ENCODE measurements at regions not wholly inside any gene's neighbourhood (a gene's known extent, or its start where the extent isn't known, plus 50 kb on each side); places are given as distances from the start of the nearest gene placed in this dataset.
A peak's percentile ranks its signal among the peaks of the same experiment; 100 is the strongest.

DNA sequence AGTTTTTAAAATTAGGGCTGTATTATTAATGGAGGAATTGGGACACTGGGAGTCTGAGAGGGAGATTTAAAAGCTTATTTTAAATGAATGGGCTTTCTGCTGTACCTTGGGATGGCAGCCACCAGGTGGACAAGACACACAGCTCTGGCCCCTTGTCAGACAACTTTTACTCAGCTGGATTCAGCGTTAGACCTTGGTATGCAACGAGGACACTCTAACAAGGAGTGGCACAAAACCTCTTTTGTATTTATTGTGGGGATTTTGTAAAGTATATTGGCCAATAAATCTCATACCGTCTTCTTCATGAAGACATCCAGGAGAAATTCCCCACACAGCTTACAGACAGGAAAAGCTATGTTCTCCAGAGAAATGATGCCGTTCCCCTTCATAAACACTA is 105.7 kb downstream of the LCA5 start:
- no peak overlapping the region for H3K9ac ChIP-seq (ENCODE audit: low read length)
- H3K9me2 ChIP-seq (ENCODE audit: insufficient read depth) = no peaks in the 10 kb centered on the region
- no peaks in the 10 kb centered on the region for H3K9me3 ChIP-seq (ENCODE audit: control insufficient read depth in 1 of 2, insufficient read depth in 1 of 2, low read depth in 1 of 2, low read length in 2 of 2)
- no peaks in the 10 kb centered on the region for H3K4me1 ChIP-seq (ENCODE audit: control insufficient read depth in 1 of 2, insufficient read depth in 2 of 2, low read length in 2 of 2)
- no peak overlapping the region for H3K4me3 ChIP-seq (replicated peaks in 1 of 2; ENCODE audit: low read depth in 1 of 2, low read length in 2 of 2)
- ChIA-PET RAD21 (ENCODE audit: low non-redundant PET in 1 of 2, low total read pairs in 2 of 2, uncharacterized antibody in 2 of 2, unreplicated experiment in 2 of 2) (interaction anchor here in 1 of 2 experiments (1.1 kb wide), 1 partner anchor 241 kb away, joined by 3 read pairs; no protein-coding TSS in a partner anchor), CTCF (interaction anchor here (0.8 to 1.6 kb wide), 9 partner anchors 9 to 437 kb away, joined by 3 to 5 read pairs (median 4); no protein-coding TSS in a partner anchor), POLR2A (interaction anchor here (0.9 kb wide), 1 partner anchor 9 kb away, joined by 3 read pairs; no protein-coding TSS in a partner anchor)
- no peak overlapping the region for H2AFZ ChIP-seq (ENCODE audit: low read depth, low read length, poor library complexity, severe bottlenecking)
- ATAC-seq = peak; percentile 80
- no peaks in the 10 kb centered on the region for H3K27me3 ChIP-seq (ENCODE audit: insufficient read depth, low read length)
- no peak overlapping the region for H3K4me2 ChIP-seq (ENCODE audit: low read length)
- no peak overlapping the region for H3K27ac ChIP-seq (ENCODE audit: low read depth, low read length)
- TF ChIP-seq EZH2phosphoT487 (IDR thresholded peaks at IDR 0.05; ENCODE audit: borderline replicate concordance) = no peak
- TF ChIP-seq, protein P1, sequence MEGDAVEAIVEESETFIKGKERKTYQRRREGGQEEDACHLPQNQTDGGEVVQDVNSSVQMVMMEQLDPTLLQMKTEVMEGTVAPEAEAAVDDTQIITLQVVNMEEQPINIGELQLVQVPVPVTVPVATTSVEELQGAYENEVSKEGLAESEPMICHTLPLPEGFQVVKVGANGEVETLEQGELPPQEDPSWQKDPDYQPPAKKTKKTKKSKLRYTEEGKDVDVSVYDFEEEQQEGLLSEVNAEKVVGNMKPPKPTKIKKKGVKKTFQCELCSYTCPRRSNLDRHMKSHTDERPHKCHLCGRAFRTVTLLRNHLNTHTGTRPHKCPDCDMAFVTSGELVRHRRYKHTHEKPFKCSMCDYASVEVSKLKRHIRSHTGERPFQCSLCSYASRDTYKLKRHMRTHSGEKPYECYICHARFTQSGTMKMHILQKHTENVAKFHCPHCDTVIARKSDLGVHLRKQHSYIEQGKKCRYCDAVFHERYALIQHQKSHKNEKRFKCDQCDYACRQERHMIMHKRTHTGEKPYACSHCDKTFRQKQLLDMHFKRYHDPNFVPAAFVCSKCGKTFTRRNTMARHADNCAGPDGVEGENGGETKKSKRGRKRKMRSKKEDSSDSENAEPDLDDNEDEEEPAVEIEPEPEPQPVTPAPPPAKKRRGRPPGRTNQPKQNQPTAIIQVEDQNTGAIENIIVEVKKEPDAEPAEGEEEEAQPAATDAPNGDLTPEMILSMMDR (IDR thresholded peaks at IDR 0.05 in 2 of 3, conservative IDR thresholded peaks at IDR 0.05 in 1 of 3; ENCODE audit: borderline replicate concordance in 1 of 3, insufficient read depth in 1 of 3, low read depth in 2 of 3, low read length in 2 of 3) = peak in 2 of 3 experiments; percentile 50 to 51; a peak in 3 of 6 replicates
- no peak for TF ChIP-seq SIN3A (IDR thresholded peaks at IDR 0.05; ENCODE audit: low read depth)
- TF ChIP-seq RAD21 (IDR thresholded peaks at IDR 0.05; ENCODE audit: low read depth) = peak; percentile 32; the same call in 1 of the 2 replicates
- TF ChIP-seq, protein P2, sequence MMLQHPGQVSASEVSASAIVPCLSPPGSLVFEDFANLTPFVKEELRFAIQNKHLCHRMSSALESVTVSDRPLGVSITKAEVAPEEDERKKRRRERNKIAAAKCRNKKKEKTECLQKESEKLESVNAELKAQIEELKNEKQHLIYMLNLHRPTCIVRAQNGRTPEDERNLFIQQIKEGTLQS (IDR thresholded peaks at IDR 0.05) = no peak
- TF ChIP-seq TCF7L2 (IDR thresholded peaks at IDR 0.05; ENCODE audit: borderline replicate concordance, extremely low read depth, insufficient read depth, insufficient read length) = no peak
- no peaks in the 10 kb centered on the region for H3K79me2 ChIP-seq (ENCODE audit: insufficient read depth, low read length)
- DNase-seq (ENCODE audit: low read depth, low spot score) = no peak
- intact Hi-C loops (cut with micrococcal nuclease) = no loop called here
- no peaks in the 10 kb centered on the region for H3K36me3 ChIP-seq (ENCODE audit: control insufficient read depth in 1 of 2, insufficient read depth in 2 of 2, low read length in 2 of 2)
- BruUV-seq (replicated peaks) = no TSS peak
- H4K20me1 ChIP-seq (ENCODE audit: insufficient read depth) = no peaks in the 10 kb centered on the region
